B cell (primary cell): ENCODE measurements at regions not wholly inside any gene's neighbourhood (a gene's known extent, or its start where the extent isn't known, plus 50 kb on each side); places are given as distances from the start of the nearest gene placed in this dataset.

Experiments used
- EZH2 ChIP-seq: IDR thresholded peaks from 2 replicates; pipeline ENCODE4 v1.6.1; 2012; ENCODE audit warnings: borderline replicate concordance, low read depth, mild to moderate bottlenecking, moderate library complexity, low read length; ENCODE audit not compliant: insufficient read depth, poor library complexity, severe bottlenecking
- TF ChIP-seq, protein P1 (sequence below): fragments of 200-600 bp; IDR thresholded peaks from one replicate; pipeline ENCODE4 v1.8.0; 2022; ENCODE audit warnings: antibody characterized with exemption, mild to moderate bottlenecking

DNA sequence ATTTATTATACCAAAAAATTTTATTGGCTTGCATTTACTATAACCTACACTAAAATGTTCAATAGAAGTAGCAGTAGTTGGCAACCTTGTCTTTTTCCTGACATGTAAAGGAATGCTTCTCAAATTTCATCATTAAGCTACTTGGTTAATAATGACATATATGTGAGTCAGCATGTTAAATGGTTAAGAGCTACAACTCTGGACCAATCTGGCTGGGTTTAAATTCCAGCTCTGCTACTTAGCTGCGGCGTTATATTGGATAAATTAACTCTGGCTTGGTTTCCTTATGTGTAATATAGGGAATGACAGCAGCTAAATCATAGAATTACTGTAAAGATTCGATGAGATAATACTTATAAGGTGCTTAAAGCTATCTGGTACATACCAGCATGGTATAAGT is 53.7 kb upstream of the OTOGL start:
- TF ChIP-seq, protein P1, sequence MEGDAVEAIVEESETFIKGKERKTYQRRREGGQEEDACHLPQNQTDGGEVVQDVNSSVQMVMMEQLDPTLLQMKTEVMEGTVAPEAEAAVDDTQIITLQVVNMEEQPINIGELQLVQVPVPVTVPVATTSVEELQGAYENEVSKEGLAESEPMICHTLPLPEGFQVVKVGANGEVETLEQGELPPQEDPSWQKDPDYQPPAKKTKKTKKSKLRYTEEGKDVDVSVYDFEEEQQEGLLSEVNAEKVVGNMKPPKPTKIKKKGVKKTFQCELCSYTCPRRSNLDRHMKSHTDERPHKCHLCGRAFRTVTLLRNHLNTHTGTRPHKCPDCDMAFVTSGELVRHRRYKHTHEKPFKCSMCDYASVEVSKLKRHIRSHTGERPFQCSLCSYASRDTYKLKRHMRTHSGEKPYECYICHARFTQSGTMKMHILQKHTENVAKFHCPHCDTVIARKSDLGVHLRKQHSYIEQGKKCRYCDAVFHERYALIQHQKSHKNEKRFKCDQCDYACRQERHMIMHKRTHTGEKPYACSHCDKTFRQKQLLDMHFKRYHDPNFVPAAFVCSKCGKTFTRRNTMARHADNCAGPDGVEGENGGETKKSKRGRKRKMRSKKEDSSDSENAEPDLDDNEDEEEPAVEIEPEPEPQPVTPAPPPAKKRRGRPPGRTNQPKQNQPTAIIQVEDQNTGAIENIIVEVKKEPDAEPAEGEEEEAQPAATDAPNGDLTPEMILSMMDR = no peak
- TF ChIP-seq EZH2 = no peak
